HG03196 (cell line): ENCODE measurements at regions not wholly inside any gene's neighbourhood (a gene's known extent, or its start where the extent isn't known, plus 50 kb on each side); places are given as distances from the start of the nearest gene placed in this dataset.

ENCODE experiments used
- ATAC-seq: cut with Tn5 transposase; IDR thresholded peaks from one replicate; pipeline ENCODE4 v1.9.1; 2021; ENCODE audit not compliant: unreplicated experiment

DNA sequence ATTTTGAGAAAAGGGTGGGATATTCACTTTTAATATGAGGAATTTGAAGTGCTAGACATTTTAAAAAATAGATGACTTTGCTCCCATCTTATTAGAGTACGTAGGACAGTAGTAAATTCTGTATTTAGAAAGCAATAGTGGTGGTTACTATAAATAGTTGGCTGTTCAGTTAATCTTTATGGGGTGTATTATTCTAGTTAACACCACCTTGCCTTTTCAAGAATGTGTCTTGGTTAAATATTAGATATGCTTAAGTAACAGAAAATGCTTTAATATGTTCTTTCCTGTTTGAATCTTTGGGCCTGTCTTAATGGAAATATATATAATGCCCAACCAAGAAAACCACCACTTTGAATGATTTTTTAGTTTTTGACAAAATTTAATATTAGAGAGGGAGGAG lies 608.7 kb upstream of the FAM174A start:
- peak; percentile 73 for ATAC-seq

DNA sequence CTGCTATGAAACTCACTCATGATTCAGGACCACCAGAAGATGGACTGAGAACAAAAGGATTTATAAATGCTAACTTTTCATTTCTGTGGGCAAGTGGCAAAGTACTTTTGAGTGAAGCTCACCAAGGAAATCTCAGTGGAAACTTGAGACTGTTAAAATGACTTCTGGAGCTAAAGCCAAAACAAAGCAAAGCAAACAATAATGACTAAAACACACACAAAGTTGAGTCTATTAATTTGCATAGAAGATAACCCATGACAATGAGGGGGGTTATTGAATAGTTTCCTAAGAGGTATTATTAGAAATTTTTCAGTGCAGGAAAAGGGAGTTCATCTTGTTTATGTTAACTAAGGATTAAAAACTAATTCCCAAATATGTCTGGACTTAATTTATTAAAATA lies 612.8 kb upstream of the FAM174A start:
- ATAC-seq: no peak

DNA sequence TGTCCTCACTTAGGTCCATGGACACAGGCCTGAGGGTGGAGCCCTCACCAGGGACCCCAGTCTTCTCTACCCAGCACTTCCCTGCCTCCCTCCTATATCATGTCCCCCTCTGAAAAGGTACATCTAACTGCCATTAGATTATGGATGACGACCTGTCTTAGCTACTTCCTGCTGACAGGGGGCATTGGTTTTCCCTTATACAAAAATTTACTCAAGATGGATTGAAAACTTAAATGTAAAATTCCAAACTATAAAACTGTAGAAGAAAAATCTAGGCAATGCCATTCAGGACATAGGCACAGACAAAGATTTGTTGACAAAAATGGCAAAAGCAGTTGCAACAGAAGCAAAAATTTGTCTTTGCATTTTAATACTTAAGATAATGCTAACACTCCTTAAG lies 623.2 kb upstream of the FAM174A start:
- no peak for ATAC-seq

DNA sequence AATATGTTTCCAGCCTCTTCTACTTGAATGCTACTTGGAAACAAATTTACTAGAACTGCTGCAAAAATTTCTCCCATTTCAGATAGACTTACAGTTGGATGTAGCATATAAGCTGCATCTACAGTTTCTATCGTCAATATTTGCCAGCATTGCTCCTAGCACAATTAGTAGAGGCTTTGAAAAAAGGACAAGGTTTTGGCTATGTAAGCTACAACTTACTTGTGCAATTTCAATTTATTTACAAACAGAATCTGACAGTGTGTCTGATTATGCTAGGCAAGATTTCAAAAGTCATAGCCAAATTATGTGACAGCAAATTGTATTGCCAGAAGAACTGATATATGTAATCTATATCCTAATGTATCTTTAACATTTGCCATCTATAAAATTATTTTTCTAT lies 628.4 kb upstream of the FAM174A start:
- no peak for ATAC-seq

DNA sequence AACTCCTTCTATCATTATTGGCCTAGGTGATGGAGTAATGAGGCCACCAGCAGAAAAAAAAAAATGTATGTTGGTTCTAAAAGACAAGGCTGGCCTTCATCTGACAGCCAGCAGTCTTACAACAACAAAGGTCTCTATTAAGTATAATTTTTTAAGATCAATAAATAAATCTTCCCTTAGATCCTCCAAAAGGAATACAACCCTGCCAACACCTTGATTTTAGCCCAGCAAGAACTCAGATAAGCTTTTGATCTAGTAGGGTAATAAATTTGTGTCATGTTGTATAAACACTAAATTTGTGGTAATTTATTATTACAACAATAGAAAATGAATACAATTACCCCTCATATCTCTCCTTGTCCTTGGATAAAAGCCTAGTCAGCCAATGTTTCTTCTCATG lies 633.2 kb upstream of the FAM174A start:
- ATAC-seq: no peak

- ATAC-seq: no peak
These were observed 634.8 kb upstream of the FAM174A start for GRCh38 chr5:99900302-99900852.

GRCh38 chr5:99879791-99880511 lies 655.2 kb upstream of the FAM174A start:
- no peak for ATAC-seq

- no peak for ATAC-seq
These were observed 656.3 kb upstream of the FAM174A start for GRCh38 chr5:99878830-99879229.

DNA sequence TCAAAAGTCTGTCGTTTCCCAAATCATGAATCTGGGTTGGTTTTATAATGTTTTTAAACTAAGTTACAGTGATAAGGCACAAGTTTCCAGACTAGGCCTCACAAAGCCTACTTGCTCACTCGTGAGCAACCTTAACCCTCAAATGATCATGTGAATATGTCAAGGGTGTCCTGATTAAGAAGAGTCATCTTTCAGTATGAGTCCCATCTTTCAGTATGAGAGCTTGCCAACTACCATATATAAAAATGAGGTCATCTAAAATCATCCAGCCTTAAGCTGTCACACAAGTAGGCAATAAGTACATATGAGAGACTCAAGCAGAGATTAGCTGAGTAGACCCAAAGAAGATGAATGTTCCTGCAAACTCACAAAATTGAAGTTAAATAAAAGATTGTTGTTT lies 668.4 kb upstream of the FAM174A start:
- peak; percentile 82 for ATAC-seq

GRCh38 chr5:99865159-99865558 lies 670.0 kb upstream of the FAM174A start:
- no peak for ATAC-seq

DNA sequence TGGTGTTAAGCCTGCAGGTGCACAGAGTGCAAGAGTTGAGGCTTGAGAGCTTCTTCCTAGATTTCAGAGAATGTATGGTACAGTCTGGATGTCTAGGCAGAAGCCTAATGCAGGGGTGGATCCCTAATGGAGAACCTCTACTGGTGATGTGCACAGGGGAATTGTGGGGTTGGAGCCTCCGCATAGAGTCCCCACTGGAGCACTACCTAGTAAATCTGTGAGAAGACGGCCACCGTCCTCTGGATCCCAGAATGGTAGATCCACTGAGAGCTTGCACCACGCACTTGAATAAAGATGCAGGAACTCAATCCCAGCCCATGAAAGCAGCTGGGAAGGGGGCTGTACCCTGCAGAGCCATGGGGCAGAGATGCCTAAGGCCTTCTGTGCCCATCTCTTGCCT lies 699.4 kb upstream of the FAM174A start:
- ATAC-seq: no peak

- no peak for ATAC-seq
These were observed 708.0 kb upstream of the FAM174A start for GRCh38 chr5:99827136-99827535.

DNA sequence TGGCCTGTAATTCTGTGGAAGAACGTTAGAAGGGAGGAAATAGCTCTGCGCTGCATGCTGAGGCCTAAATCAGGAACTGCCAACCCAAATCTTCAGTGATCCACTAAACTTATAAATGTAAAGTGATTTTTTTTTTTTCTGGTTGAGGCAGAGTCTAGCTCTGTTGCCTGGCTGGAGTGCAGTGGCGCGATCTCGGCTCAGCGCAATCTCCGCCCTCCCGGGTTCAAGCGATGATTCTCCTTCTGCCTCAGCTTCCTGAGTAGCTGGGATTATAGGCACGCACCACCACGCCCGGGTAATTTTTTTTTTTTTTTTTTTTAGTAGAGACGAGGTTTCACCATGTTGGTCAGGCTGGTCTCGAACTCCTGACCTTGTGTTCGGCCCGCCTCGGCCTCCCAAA lies 717.4 kb upstream of the FAM174A start:
- ATAC-seq: no peak

GRCh38 chr5:99814321-99815063 lies 720.7 kb upstream of the FAM174A start:
- no peak for ATAC-seq

DNA sequence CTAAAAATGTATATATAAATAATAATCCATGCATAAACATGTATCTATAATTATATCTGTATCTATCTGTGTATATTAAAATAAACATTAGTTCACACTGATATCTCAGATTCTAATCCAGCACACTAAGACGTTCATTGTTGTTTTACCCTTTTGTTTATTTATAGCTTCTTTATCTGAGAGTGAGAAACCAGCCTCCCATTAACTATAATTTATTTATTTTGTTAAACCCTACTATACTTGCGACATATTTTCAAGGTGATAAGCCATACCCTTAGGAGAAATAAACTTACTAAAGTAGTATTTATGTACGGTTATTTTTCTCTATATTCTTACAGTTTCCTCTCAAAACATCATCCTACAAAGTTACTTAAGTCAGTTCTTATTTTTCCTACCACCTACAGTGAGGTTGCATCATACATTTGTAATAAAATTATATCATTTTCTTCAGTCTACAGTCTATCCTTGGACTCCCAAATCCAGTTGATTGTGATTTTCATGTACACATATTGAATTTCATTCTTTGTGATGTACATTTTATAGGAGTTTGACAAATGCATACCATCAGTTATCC lies 726.4 kb upstream of the FAM174A start:
- no peak for ATAC-seq

DNA sequence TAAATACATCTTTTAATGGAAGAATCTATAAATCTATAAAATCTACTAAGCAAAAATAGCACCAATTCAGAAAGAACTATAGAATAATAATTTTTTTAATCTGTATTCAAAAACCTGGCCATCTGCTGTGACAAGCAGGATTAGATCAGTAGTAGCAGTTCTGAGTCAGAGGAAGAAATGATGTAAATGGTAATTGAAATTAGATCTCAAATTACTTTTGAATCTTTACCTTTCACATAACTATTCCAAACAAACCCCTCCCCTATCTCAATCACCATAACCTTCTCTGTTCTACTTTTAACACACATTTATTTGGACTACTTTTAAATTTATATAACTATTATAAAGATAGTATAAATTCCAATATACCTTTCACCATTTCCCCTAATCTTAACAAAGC lies 727.8 kb upstream of the FAM174A start:
- no peak for ATAC-seq

GRCh38 chr5:99795031-99795430 lies 740.1 kb upstream of the FAM174A start:
- ATAC-seq: no peak

- ATAC-seq: no peak
These were observed 746.7 kb upstream of the FAM174A start for GRCh38 chr5:99788482-99788881.

DNA sequence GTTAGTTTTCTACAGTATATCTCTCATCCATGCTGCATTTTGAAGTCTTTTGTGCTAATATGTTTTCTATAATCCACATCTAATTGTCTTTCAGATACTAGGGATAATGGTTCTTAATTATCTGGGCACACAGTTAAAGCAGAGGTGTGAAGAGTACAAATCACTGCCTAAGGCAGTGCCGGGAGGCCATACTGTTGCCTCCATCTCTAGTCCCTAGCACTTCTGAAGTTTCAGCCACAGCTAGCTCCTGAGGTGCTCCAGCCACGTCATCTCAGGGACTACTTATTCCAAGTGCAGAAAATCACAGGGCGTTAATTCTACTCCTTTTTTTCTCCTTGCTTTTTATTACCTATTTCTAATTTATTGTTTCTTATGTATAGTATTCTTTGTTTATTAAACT lies 760.0 kb upstream of the FAM174A start:
- no peak for ATAC-seq

GRCh38 chr5:99773290-99773689 lies 761.9 kb upstream of the FAM174A start:
- no peak for ATAC-seq

GRCh38 chr5:99771296-99771695 lies 763.9 kb upstream of the FAM174A start:
- ATAC-seq: no peak

DNA sequence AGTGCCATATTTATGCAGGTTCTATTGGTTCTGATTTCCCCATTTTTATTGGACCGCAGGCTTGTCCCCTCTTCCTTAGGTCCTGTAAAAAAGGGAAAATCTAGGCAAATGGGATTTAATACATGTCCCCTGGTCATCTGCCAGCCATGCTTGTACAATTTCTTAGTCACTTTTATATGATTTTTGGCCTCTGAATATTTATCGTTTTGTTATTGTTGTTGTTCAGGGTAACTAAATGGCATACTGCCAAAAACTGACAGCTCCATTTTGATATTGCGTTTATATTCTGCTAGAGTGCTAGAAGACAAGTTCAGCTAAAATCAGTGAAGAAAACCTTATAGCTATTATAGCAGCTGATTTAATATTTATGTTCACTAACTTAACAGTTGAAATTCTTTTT lies 770.2 kb upstream of the FAM174A start:
- ATAC-seq: no peak
